ENCODE measurements at regions not wholly inside any gene's neighbourhood (a gene's known extent, or its start where the extent isn't known, plus 50 kb on each side); places are given as distances from the start of the nearest gene placed in this dataset.

GRCh38 chr10:130637089-130637676 is 501.0 kb downstream of the GLRX3 start:
- DNase-seq: no peak

- DNase-seq: no peak
Observed at GRCh38 chr10:130638991-130639390, 502.8 kb downstream of the GLRX3 start.

GRCh38 chr10:130642926-130643325 is 506.7 kb downstream of the GLRX3 start:
- DNase-seq: no peak

- no peak for DNase-seq
Observed at GRCh38 chr10:130647341-130647740, 511.1 kb downstream of the GLRX3 start.

GRCh38 chr10:130648807-130649206 is 512.6 kb downstream of the GLRX3 start:
- DNase-seq: no peak

GRCh38 chr10:130652544-130652943 is 516.4 kb downstream of the GLRX3 start:
- no peak for DNase-seq

GRCh38 chr10:130652964-130653578 is 516.9 kb downstream of the GLRX3 start:
- no peak for DNase-seq

- no peak for DNase-seq
Observed at GRCh38 chr10:130654726-130655125, 518.5 kb downstream of the GLRX3 start.

- no peak for DNase-seq
Observed at GRCh38 chr10:130655313-130656186, 519.4 kb downstream of the GLRX3 start.

GRCh38 chr10:130656187-130656575 is 520.0 kb downstream of the GLRX3 start:
- no peak for DNase-seq

GRCh38 chr10:130656582-130657133 is 520.5 kb downstream of the GLRX3 start:
- DNase-seq: no peak

- no peak for DNase-seq
Observed at GRCh38 chr10:130658687-130659290, 522.6 kb downstream of the GLRX3 start.

- no peak for DNase-seq
Observed at GRCh38 chr10:130659528-130659927, 523.3 kb downstream of the GLRX3 start.

GRCh38 chr10:130660266-130660665 is 524.1 kb downstream of the GLRX3 start:
- no peak for DNase-seq

GRCh38 chr10:130661419-130661818 is 525.2 kb downstream of the GLRX3 start:
- no peak for DNase-seq

GRCh38 chr10:130662775-130663174 is 526.6 kb downstream of the GLRX3 start:
- DNase-seq: no peak

GRCh38 chr10:130664526-130664925 is 528.3 kb downstream of the GLRX3 start:
- no peak for DNase-seq

- no peak for DNase-seq
Observed at GRCh38 chr10:130666215-130666614, 530.0 kb downstream of the GLRX3 start.

GRCh38 chr10:130686689-130687300 is 550.6 kb downstream of the GLRX3 start:
- DNase-seq: peak; percentile 25

GRCh38 chr10:130687566-130687965 is 551.4 kb downstream of the GLRX3 start:
- no peak for DNase-seq

GRCh38 chr10:130689743-130690626 is 553.8 kb downstream of the GLRX3 start:
- DNase-seq: no peak

- DNase-seq: no peak
Observed at GRCh38 chr10:130691776-130692175, 555.6 kb downstream of the GLRX3 start.
